ENCODE measurements at regions not wholly inside any gene's neighbourhood (a gene's known extent, or its start where the extent isn't known, plus 50 kb on each side); places are given as distances from the start of the nearest gene placed in this dataset.

DNA sequence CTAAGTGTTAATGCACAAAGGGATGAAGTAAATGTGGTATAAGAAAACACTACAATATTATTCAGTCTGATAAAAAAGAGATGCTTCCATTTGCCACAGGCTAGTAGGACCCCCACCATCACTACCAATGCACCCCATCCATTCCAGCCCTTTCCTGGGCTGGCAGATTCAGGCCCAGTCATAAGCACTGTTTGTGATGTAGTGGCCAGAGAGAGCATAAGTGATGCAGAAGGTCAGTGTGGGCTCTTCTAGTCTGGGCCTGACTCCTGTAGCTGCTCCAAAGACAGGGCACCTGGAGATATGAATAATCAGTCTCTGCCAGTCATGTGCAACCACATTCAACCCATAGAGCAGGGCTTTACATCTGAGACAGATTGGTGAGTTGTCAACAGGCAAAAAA is 1294.7 kb downstream of the TMEM121 start:
- H3K36me3 ChIP-seq (ENCODE audit: insufficient read depth, low read length) = no peaks in the 10 kb centered on the region
- no peak for DNase-seq (ENCODE audit: low read depth, low spot score)
- no peak overlapping the region for H3K9ac ChIP-seq (ENCODE audit: insufficient read length)
- TF ChIP-seq FOXP2 (optimal IDR thresholded peaks at IDR 0.05; ENCODE audit: control extremely low read depth, extremely low read length, insufficient read depth) (no peak), POLR2AphosphoS5 (IDR thresholded peaks at IDR 0.05; ENCODE audit: borderline replicate concordance, low read depth, low read length) (no peak), EZH2 (IDR thresholded peaks at IDR 0.05) (no peak)
- H3K4me3 ChIP-seq = no peak overlapping the region
- H3K9me3 ChIP-seq (ENCODE audit: low read depth, low read length) = no peaks in the 10 kb centered on the region
- H3K27ac ChIP-seq = no peak overlapping the region

DNA sequence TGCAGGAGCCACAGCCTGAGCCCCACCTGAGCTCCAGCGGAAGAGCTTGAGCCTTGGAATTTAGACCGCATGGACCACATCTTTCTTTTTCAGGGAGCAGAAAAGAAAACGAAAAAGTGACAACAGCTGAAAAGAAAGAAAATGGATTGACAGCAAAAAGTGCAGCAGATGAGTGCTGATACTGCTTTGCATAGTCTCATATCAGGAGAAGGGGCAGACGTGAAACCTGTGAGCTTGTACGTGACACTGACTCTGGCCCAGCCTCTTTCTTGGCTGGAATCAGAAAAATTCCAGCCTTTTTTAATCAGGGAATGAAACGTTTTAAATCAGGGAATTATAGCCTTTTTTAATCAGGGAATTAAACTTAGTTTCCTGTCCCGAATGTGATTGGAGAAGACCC is 1296.5 kb downstream of the TMEM121 start:
- no peaks in the 10 kb centered on the region for H3K9me3 ChIP-seq (ENCODE audit: low read depth, low read length)
- TF ChIP-seq EZH2 (IDR thresholded peaks at IDR 0.05) (no peak), POLR2AphosphoS5 (IDR thresholded peaks at IDR 0.05; ENCODE audit: borderline replicate concordance, low read depth, low read length) (no peak), FOXP2 (optimal IDR thresholded peaks at IDR 0.05; ENCODE audit: control extremely low read depth, extremely low read length, insufficient read depth) (no peak)
- no peaks in the 10 kb centered on the region for H3K36me3 ChIP-seq (ENCODE audit: insufficient read depth, low read length)
- no peak overlapping the region for H3K9ac ChIP-seq (ENCODE audit: insufficient read length)
- no peak overlapping the region for H3K4me3 ChIP-seq
- DNase-seq (ENCODE audit: low read depth, low spot score) = no peak
- no peak overlapping the region for H3K27ac ChIP-seq

DNA sequence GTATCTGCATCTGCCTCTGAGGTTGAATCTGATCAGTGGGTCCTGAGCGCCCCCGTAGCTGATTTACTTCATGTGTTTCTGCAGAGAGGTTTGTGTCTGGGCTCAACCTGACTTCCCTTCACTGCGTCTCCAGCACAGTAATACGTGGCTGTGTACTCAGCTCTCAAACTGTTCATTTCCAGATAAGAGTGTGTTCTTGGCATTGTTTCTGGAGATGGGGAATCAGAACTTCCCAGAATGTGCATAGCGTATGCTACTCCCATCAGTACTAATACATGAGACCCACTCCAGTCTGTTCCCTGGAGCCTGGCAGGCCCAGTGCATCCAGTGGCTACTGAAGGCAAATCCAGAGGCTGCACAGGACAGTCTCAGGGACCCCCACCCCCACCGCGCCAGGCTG is 1297.2 kb downstream of the TMEM121 start:
- H3K9me3 ChIP-seq (ENCODE audit: low read depth, low read length) = no peaks in the 10 kb centered on the region
- no peak for TF ChIP-seq FOXP2 (optimal IDR thresholded peaks at IDR 0.05; ENCODE audit: control extremely low read depth, extremely low read length, insufficient read depth)
- TF ChIP-seq EZH2 (IDR thresholded peaks at IDR 0.05) = no peak
- TF ChIP-seq POLR2AphosphoS5 (IDR thresholded peaks at IDR 0.05; ENCODE audit: borderline replicate concordance, low read depth, low read length) = no peak
- no peaks in the 10 kb centered on the region for H3K36me3 ChIP-seq (ENCODE audit: insufficient read depth, low read length)

DNA sequence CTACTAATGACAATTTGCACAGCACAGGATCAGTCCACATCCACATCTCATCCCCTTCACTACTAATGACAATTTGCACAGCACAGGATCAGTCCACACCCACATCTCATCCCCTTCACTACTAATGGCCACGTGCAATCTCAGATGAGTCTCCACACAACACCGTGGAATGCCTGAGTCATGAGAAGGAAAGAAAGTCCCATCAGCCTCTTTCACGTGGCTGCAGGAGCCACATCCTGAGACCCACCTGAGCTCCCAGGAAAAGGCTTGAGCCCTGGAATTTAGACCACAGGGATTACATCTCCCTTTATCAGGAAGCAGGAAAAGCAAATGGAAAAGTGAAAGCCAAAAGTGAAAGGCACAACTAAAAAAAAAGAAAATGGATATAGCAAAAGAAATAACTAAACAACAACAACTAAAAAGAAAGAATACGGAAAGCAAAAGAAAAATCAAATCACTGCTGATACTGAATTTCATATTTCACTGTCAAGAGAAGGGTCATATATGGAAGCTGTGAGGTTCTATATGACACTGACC is 1300.5 kb downstream of the TMEM121 start:
- Histone ChIP-seq H3K9me3 (ENCODE audit: low read depth, low read length) (no peaks in the 10 kb centered on the region), H3K36me3 (ENCODE audit: insufficient read depth, low read length) (no peaks in the 10 kb centered on the region), H3K27ac (no peak overlapping the region), H3K9ac (ENCODE audit: insufficient read length) (no peak overlapping the region), H3K4me3 (no peak overlapping the region)
- TF ChIP-seq EZH2 (IDR thresholded peaks at IDR 0.05) (no peak), FOXP2 (optimal IDR thresholded peaks at IDR 0.05; ENCODE audit: control extremely low read depth, extremely low read length, insufficient read depth) (no peak), POLR2AphosphoS5 (IDR thresholded peaks at IDR 0.05; ENCODE audit: borderline replicate concordance, low read depth, low read length) (no peak)
- no peak for DNase-seq (ENCODE audit: low read depth, low spot score)

More for the DNA sequence above, 1297.2 kb downstream of the TMEM121 start:
- Histone ChIP-seq H3K9ac (ENCODE audit: insufficient read length) (no peak overlapping the region), H3K4me3 (no peak overlapping the region), H3K27ac (no peak overlapping the region)
- DNase-seq (ENCODE audit: low read depth, low spot score) = no peak

DNA sequence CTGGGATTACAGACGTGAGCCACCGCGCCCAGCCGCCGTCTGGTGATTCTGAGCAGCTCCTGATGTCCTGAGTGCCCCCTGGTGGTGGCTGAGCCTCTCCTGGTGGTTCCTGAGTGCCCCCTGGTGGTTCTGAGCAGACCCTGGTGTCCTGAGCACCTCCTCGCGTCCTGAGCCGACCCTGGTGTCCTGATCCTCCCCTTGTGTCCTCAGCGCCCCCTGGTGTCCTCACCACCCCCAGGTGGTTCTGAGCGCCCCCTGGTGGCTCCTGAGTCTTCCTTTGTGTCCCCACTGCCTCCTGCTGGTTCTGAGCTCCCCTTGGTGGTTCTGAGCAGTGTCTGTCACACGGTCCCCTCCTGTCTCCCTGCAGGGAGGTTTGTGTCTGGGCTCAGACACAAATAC is 1304.9 kb downstream of the TMEM121 start:
- TF ChIP-seq FOXP2 (optimal IDR thresholded peaks at IDR 0.05; ENCODE audit: control extremely low read depth, extremely low read length, insufficient read depth) = no peak
- TF ChIP-seq POLR2AphosphoS5 (IDR thresholded peaks at IDR 0.05; ENCODE audit: borderline replicate concordance, low read depth, low read length) = no peak
- TF ChIP-seq EZH2 (IDR thresholded peaks at IDR 0.05) = no peak
- Histone ChIP-seq H3K4me3 (no peak overlapping the region), H3K9me3 (ENCODE audit: low read depth, low read length) (no peaks in the 10 kb centered on the region), H3K27ac (no peak overlapping the region), H3K36me3 (ENCODE audit: insufficient read depth, low read length) (no peaks in the 10 kb centered on the region), H3K9ac (ENCODE audit: insufficient read length) (no peak overlapping the region)
- DNase-seq (ENCODE audit: low read depth, low spot score) = no peak

DNA sequence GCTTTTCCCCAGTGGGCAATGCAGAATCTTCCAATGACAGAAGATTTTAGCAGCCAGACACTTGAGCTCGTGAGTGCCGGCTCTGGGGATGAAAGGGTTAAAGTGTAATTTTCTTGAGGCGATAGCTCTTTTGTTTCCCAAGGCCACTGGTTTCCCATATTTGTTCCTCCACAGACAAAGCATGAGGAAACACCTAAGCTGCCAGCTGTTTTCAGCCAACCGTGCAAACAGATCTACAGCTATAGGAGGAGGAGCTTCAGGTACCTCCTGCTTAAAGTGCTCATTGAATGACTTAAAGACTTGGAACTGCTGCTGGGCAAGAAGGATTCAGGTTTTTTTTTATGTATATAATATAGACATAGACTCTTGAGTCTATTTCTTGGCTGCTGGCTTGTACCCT is 1311.5 kb downstream of the TMEM121 start:
- Histone ChIP-seq H3K36me3 (ENCODE audit: insufficient read depth, low read length) (no peaks in the 10 kb centered on the region), H3K9ac (ENCODE audit: insufficient read length) (no peak overlapping the region), H3K4me3 (no peak overlapping the region), H3K9me3 (ENCODE audit: low read depth, low read length) (no peaks in the 10 kb centered on the region), H3K27ac (no peak overlapping the region)
- no peak for DNase-seq (ENCODE audit: low read depth, low spot score)
- no peak for TF ChIP-seq POLR2AphosphoS5 (IDR thresholded peaks at IDR 0.05; ENCODE audit: borderline replicate concordance, low read depth, low read length)
- TF ChIP-seq EZH2 (IDR thresholded peaks at IDR 0.05) = no peak
- no peak for TF ChIP-seq FOXP2 (optimal IDR thresholded peaks at IDR 0.05; ENCODE audit: control extremely low read depth, extremely low read length, insufficient read depth)

DNA sequence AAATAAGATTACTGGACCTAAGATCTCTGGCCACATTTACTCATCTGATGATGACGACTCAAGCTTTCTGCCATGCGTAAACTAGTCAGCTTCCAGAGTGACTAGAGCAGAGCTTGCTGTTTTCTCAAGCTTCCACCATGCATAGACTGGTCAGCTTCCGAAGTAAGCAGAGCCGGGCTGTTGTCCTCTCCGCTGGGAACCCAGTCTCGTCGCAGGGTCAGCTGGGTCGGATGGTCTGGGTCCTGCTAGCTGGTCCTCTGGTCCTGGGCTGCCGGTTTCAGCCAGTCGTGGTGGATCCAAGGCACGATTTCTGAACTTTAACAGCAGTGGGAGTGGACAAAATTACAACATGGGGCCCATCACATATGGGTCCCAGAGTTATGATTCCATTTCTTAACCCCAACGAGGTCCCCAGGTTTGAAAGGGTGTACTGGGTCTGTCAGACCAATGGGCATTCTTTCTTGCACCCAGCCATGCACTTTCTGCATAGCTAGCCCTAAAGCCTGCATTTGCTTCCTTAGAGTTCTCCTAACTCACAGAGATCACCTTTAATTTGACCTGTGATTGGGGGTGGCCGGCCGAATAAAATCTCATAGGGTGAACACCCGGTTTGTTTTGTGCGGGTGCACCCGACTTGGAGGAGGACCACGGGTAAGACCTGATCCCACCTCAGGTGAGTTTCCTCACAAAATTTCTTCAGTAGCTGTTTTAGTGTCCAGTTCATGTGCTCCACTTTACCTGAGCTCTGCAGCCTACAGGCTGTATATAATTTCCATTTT is 1312.8 kb downstream of the TMEM121 start:
- no peak overlapping the region for H3K4me3 ChIP-seq
- TF ChIP-seq POLR2AphosphoS5 (IDR thresholded peaks at IDR 0.05; ENCODE audit: borderline replicate concordance, low read depth, low read length) (no peak), FOXP2 (optimal IDR thresholded peaks at IDR 0.05; ENCODE audit: control extremely low read depth, extremely low read length, insufficient read depth) (no peak), EZH2 (IDR thresholded peaks at IDR 0.05) (no peak)

DNA sequence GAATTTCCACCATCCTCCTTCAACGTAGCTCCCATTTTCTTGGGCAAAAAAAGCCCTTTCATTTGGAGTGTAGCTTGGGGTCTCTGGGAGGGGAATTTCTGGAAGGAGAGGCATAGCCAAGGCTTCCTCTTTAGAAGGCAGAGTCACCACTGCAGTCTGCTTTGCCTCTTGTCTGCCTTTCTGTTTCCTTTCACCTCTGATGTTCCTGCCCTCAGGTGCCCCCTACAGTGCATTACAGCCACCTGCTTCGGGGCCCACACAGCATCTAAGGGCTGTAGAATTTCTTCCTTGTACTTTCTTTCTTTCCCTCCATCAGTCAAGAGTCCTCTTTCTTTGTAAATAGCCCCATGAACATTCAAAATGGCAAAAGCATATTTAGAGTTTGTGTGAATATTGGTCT is 1313.9 kb downstream of the TMEM121 start:
- no peak overlapping the region for H3K4me3 ChIP-seq
- DNase-seq (ENCODE audit: low read depth, low spot score) = no peak
- no peaks in the 10 kb centered on the region for H3K36me3 ChIP-seq (ENCODE audit: insufficient read depth, low read length)
- H3K27ac ChIP-seq = no peak overlapping the region
- H3K9ac ChIP-seq (ENCODE audit: insufficient read length) = no peak overlapping the region
- no peak for TF ChIP-seq EZH2 (IDR thresholded peaks at IDR 0.05)
- no peak for TF ChIP-seq FOXP2 (optimal IDR thresholded peaks at IDR 0.05; ENCODE audit: control extremely low read depth, extremely low read length, insufficient read depth)
- no peak for TF ChIP-seq POLR2AphosphoS5 (IDR thresholded peaks at IDR 0.05; ENCODE audit: borderline replicate concordance, low read depth, low read length)
- no peaks in the 10 kb centered on the region for H3K9me3 ChIP-seq (ENCODE audit: low read depth, low read length)

More for the DNA sequence above, 1312.8 kb downstream of the TMEM121 start:
- Histone ChIP-seq H3K36me3 (ENCODE audit: insufficient read depth, low read length) (no peaks in the 10 kb centered on the region), H3K9me3 (ENCODE audit: low read depth, low read length) (no peaks in the 10 kb centered on the region), H3K9ac (ENCODE audit: insufficient read length) (no peak overlapping the region), H3K27ac (no peak overlapping the region)
- no peak for DNase-seq (ENCODE audit: low read depth, low spot score)

All from SK-N-MC (cell line).